HG02642 (cell line): ENCODE measurements at regions not wholly inside any gene's neighbourhood (a gene's known extent, or its start where the extent isn't known, plus 50 kb on each side); places are given as distances from the start of the nearest gene placed in this dataset.

Source experiments
- ATAC-seq: cut with Tn5 transposase; IDR thresholded peaks from one replicate; pipeline ENCODE4 v1.9.1; 2021; ENCODE audit warnings: mild to moderate bottlenecking; ENCODE audit not compliant: unreplicated experiment, poor library complexity

GRCh38 chr7:137172105-137172590 lies 171.4 kb downstream of the PTN start:
- no peak for ATAC-seq

DNA sequence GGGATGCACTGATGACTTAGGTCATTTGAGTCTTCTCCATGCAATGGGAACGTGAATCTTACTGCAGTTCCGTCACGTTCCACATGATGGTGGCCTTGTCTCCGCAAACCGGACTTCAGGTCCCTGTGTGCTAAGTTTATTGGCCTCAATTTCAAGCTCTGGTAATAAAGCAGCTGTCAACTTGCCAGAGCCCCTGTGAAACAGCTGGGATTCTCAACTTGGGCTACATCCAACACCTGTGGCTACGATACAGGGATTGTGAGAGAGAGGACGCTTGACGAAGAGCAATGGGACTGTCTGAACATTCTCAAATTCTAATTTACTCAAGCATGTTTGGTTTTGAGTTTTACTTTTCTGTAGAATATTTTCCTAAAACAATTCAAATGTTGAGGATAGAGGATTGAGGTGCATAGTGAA lies 174.2 kb downstream of the PTN start:
- no peak for ATAC-seq

- ATAC-seq = no peak
Observed at GRCh38 chr7:137167609-137168008, 175.9 kb downstream of the PTN start.

DNA sequence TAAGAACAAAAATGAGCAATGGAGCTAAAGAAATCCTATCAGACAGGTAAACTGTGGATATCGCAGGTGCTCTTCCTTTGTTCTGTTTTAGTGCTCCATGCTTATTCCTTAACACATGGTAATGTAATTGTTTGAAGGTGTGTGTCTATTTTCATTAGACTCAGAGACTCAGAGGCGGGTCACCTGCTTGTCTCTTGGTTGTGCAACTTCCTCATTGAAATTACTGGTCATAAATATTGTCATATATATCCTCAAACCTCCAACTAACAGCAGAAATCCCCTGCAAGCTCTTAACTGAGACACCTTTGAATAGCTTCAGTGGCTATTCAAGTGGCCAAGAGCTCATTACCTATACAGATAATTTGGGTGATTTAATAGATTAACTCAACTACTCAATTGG lies 177.2 kb downstream of the PTN start:
- no peak for ATAC-seq

GRCh38 chr7:137165786-137166185 lies 177.7 kb downstream of the PTN start:
- no peak for ATAC-seq

DNA sequence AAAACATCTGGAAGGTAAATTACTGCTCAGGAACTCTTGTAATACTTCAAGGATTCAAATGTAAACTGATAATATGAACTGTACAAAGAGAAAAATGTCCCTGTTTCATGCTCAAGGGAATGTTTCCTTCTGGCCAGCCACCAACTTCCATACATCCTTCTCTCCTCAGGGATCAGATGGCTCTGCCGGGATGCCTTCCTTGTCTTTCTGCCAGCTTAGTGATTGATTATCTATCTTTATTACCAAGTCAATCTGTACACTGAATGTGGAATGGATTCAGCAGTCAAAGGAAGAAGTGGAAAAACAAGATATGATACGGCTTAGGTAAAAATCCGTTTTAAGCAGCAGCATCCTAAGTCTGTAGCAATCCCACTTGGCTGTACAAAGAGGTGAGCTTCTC lies 178.3 kb downstream of the PTN start:
- no peak for ATAC-seq

GRCh38 chr7:137164251-137164650 lies 179.3 kb downstream of the PTN start:
- ATAC-seq = no peak

DNA sequence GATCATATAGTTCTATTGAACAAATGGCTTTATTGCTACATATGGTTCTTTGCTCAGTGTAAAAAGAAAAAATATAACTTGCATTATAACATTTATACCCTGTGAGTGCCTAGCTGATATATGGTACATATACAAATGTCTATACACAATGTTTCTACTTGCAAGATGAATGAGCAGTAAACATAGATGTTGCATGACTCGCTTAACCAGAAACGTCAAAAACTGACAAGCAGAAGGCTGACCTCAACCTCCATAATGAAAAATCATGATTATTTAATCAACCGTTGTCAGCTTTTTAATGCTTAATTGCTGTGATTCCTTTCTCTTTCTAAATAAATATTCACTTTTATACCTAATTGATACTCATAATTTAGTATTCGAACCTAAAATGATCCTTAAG lies 183.3 kb downstream of the PTN start:
- no peak for ATAC-seq

DNA sequence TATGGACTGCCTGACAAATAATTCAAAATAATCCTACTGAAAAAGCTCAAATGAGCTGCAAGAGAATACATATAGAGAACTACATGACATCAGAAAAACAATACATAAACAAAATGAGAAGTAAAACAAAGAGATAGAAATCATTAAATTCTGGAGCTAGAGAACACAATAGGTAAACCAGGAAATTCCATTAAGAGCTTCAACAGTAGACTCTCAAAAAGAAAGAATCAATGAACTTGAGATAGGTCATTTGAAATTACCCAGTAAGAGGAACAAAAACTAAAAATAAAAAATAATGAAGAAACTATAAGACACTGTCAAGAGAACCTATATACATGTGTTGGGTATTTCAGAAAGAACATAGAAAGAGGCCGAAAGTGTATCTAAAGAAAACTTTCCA lies 186.3 kb downstream of the PTN start:
- no peak for ATAC-seq

- no peak for ATAC-seq
Observed at GRCh38 chr7:137151690-137152052, 191.9 kb downstream of the PTN start.

- no peak for ATAC-seq
Observed at GRCh38 chr7:137151041-137151689, 192.4 kb downstream of the PTN start.

GRCh38 chr7:137147338-137147720 lies 196.2 kb downstream of the PTN start:
- no peak for ATAC-seq

GRCh38 chr7:137146552-137147337 lies 196.8 kb downstream of the PTN start:
- no peak for ATAC-seq

GRCh38 chr7:137146012-137146455 lies 197.5 kb downstream of the PTN start:
- no peak for ATAC-seq

DNA sequence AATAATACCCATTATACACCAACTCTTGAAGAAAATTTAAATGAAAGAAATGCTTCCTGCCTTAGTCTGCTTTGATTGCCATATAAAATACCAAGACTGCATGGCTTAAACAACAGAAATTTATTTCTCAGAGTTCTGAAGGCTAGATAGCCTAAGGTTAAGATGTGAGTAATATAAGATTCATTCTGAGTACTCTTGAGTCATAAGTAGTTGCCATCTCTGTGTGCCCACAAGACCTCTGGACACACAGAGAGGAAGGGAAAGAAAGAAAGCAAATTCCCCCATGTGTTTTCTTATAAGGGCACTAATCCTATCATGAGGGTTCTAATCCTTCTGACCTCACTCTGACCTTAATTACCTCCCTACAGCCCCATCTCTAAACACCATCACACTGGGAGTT lies 201.2 kb downstream of the PTN start:
- no peak for ATAC-seq

GRCh38 chr7:137135654-137136350 lies 207.7 kb downstream of the PTN start:
- no peak for ATAC-seq

DNA sequence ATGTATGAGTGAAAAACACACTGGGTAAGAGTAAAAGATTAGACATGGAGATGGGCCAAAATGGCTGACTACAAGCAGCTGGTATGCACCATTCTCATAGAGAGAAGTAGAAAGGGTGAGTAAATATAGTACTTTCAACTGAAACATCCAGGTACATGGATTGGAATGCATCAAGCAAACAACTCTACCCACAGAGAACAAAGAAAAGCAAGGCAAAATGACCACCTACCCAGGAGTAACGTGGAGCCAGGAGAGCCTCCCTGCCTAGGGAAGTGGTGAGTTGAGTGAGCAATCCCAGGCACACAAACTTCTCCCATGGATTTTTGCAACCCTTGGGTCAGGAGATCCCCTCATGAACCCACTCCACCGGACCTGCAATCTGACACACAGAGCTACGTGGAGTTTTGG lies 212.8 kb downstream of the PTN start:
- ATAC-seq = no peak

DNA sequence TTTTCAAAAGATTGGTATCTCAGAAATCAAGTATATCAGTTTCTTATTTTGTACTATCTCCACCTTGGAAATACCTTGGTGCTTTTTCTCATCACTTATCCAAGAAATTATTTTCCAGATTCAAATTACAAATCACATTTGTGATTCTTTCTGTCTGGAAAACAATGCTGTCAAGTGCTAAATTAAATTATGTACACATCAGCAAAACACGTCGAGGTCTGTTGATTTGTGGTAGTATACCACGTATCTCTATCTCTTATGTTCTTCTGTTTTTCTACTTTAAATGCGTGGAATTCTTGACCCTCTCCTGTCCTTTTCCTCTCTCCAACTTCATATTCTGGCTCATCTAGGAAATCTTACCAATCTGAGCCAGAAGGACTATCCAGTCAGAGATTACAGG lies 214.5 kb downstream of the PTN start:
- ATAC-seq = no peak

- no peak for ATAC-seq
Observed at GRCh38 chr7:137127806-137128205, 215.7 kb downstream of the PTN start.

- no peak for ATAC-seq
Observed at GRCh38 chr7:137127058-137127457, 216.5 kb downstream of the PTN start.

DNA sequence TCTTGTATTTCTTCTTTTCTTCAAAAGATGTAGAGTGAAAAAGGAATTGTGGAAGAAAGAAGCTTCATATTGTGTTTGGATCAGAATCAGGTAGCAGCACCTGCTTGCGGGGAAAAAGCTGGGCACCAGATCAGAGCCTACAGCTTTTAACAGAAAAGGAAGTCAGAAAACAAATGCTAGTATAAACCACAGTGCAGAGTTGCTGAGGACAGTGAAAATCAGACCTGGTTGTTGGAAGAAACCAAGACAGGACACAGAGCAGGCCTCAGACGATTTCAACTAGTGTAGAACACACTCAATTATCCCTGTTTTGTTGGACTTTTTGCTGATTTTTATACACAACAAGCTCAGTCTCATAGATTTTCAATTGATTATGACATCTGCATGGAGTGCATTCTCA lies 221.4 kb downstream of the PTN start:
- ATAC-seq = no peak
